Lung (tissue), 11 donors: ENCODE measurements at regions not wholly inside any gene's neighbourhood (a gene's known extent, or its start where the extent isn't known, plus 50 kb on each side); places are given as distances from the start of the nearest gene placed in this dataset.

Source experiments
- ATAC-seq: fragments of 200-7000 bp; cut with Tn5 transposase; one replicate; pipeline ENCODE4 v1.9.1; 2020; ENCODE audit warnings: moderate number of reproducible peaks; ENCODE audit not compliant: insufficient read depth, low FRiP score
- DNase-seq, 3 donors: peaks; one replicate each; pipeline ENCODE4 v3.0.0-alpha.2; 2013 to 2017
- H3K27ac ChIP-seq, 2 donors: one replicate each; pipeline ENCODE4 v1.5.1; 2013; ENCODE audit warnings: mild to moderate bottlenecking in 2 of 2, moderate library complexity in 2 of 2, control low read depth in 1 of 2, inconsistent platforms in 1 of 2, low read depth in 1 of 2, low read length in 1 of 2
- H3K27me3 ChIP-seq, 3 donors: one replicate each; pipeline ENCODE4 v1.5.1; 2013; ENCODE audit warnings: low read length in 2 of 3; ENCODE audit not compliant: control insufficient read depth in 3 of 3, insufficient read depth in 3 of 3
- H3K36me3 ChIP-seq, 4 donors: one replicate each; pipeline ENCODE4 v1.5.1; 2013; ENCODE audit warnings: low read length in 4 of 4, mild to moderate bottlenecking in 1 of 4, moderate library complexity in 1 of 4; ENCODE audit not compliant: control insufficient read depth in 4 of 4, insufficient read depth in 4 of 4
- H3K4me1 ChIP-seq, 5 donors: one replicate each; pipeline ENCODE4 v1.5.1; 2013; ENCODE audit warnings: low read length in 5 of 5, mild to moderate bottlenecking in 2 of 5, moderate library complexity in 1 of 5; ENCODE audit not compliant: control insufficient read depth in 5 of 5, insufficient read depth in 5 of 5
- H3K4me3 ChIP-seq: one replicate; pipeline ENCODE4 v1.5.1; 2013; ENCODE audit warnings: mild to moderate bottlenecking, control low read depth, moderate library complexity
- H3K9ac ChIP-seq, 2 donors: one replicate each; pipeline ENCODE4 v1.5.1; 2013; ENCODE audit warnings: low read length in 2 of 2, control low read depth in 1 of 2; ENCODE audit not compliant: insufficient read depth in 1 of 2
- H3K9me3 ChIP-seq, 4 donors: one replicate each; pipeline ENCODE4 v1.5.1; 2013; ENCODE audit warnings: low read length in 3 of 4, mild to moderate bottlenecking in 1 of 4, moderate library complexity in 1 of 4; ENCODE audit not compliant: control insufficient read depth in 4 of 4, insufficient read depth in 3 of 4
- WGBS, 2 donors: extraction: QIAGEN DNeasy Blood & Tissue Kit; methylation state at CpG; one replicate each; pipeline ENCODE4 v1.1.7; 2013; 5-methylcytosine and 5-hydroxymethylcytosine counted together
- TF ChIP-seq, protein P1 (sequence below): IDR thresholded peaks from 2 replicates; pipeline ENCODE4 v1.5.1; 2012; ENCODE audit warnings: mild to moderate bottlenecking; ENCODE audit errors: control extremely low read depth, extremely low read depth
- donor health status: control.
- donor health status: control.
- donor health status: Bipolar disorder and iron deficiency.
- donor health status: healthy.
- donor health status: DM: yes; HTN: yes; CAD: no.

DNA sequence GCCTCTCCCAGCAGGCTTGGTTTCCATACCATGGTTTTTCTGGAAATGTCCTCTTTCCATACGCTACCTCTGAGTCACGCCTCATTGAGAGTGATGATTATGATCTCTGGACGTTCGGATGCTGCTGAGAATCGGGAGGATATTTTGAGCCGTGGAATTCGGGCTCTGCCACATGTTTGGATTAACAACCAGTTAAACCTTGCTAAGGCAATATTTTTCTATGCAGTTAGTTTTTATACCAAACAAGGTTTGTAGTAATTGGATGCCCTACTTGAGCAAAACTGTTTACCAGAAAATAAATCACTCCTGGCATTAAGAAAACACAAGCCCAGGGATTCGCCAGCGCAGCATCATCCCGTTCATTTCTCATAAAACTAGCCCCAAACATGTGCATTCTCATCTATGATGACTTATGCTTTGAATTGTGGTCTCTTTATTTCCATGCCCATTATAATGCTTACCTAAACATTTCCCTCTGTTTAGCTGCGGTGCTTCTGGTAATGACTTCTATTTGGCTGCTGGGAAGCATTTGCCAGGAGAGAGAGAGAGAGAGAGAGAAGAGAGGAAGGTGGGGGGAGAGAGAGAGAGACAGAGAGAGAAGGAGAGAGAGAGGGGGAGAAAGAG is 198.9 kb downstream of the CLIC5 start:
- 77 to 86% methylated on average over 11 of the region's 11 CpGs for WGBS, 2 donors
- peak in 1 of 3 donors; percentile 16 for DNase-seq
- Histone ChIP-seq H3K4me3 (no peak overlapping the region), H3K9me3 (peaks cover 0 to 2% (median 0%) of the 10 kb centered on the region in 4 donors), H3K27me3 (peaks cover 0 to 2% (median 0%) of the 10 kb centered on the region in 3 donors), H3K9ac (no peak overlapping the region), H3K4me1 (peaks cover 0 to 18% (median 6%) of the 10 kb centered on the region in 5 donors), H3K36me3 (no peaks in the 10 kb centered on the region), H3K27ac (no peak overlapping the region)
- no peak for ATAC-seq
- TF ChIP-seq, protein P1, sequence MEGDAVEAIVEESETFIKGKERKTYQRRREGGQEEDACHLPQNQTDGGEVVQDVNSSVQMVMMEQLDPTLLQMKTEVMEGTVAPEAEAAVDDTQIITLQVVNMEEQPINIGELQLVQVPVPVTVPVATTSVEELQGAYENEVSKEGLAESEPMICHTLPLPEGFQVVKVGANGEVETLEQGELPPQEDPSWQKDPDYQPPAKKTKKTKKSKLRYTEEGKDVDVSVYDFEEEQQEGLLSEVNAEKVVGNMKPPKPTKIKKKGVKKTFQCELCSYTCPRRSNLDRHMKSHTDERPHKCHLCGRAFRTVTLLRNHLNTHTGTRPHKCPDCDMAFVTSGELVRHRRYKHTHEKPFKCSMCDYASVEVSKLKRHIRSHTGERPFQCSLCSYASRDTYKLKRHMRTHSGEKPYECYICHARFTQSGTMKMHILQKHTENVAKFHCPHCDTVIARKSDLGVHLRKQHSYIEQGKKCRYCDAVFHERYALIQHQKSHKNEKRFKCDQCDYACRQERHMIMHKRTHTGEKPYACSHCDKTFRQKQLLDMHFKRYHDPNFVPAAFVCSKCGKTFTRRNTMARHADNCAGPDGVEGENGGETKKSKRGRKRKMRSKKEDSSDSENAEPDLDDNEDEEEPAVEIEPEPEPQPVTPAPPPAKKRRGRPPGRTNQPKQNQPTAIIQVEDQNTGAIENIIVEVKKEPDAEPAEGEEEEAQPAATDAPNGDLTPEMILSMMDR, result no peak

DNA sequence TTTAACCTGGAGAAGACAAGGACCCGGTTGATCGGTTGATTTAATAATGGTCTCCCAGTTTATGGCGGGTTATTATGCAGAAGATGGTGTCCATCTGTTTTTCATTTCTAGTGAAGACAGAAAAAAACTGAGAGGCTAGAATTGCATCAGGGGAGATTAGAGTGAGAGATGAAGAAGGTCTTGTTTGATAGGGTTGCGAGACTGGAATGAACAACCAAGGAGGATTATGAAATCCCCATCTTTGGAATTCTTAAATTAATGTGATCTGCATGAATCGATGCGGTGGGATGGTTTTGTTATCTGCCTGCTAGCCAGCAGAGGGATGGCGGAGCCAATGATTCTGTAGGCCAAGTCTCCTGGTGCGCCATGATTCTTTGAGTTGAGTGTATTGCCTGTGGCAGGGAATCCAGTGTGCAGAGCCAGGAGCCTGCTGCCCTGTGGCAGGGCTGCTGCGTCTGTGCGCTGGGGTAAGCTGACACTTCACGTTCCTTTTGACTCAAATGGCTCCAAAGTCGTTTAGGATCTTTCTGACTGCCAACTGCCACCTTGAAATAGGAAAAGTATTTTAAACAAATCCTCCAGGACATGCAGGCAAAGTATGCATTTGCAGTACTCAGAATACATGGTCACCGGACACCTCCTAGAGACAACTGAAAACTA is 200.1 kb downstream of the CLIC5 start:
- TF ChIP-seq, protein P1, result no peak
- ATAC-seq (no peak), DNase-seq (no peak)
- H3K36me3 ChIP-seq, result no peaks in the 10 kb centered on the region
- peaks cover 0 to 18% (median 6%) of the 10 kb centered on the region in 5 donors for H3K4me1 ChIP-seq
- H3K9me3 ChIP-seq, result peaks cover 0 to 2% (median 0%) of the 10 kb centered on the region in 4 donors
- peaks cover 0 to 2% (median 0%) of the 10 kb centered on the region in 3 donors for H3K27me3 ChIP-seq
- H3K4me3 ChIP-seq, result no peak overlapping the region
- no peak overlapping the region for H3K27ac ChIP-seq
- WGBS, 2 donors, result 85 to 88% methylated on average over 13 of the region's 13 CpGs
- H3K9ac ChIP-seq, result no peak overlapping the region

DNA sequence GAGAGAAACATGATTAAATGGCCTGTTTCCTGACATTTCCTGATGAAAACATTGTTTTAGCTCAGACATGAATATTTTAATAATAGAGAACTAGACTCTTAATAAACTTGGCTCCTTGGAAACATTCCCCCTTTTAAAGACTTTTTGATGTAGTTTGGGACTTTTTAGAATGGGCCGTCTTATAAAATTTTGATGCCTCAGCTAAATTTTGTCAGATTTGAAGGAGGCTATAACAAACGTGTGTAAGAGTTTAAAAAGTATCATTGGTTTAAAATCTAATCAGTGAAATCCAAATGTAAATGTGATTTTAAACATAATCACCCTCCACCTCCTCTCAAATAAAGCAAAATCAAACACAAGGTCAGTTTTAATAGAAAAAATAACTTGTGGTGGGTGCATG is 200.9 kb downstream of the CLIC5 start:
- TF ChIP-seq, protein P1, result no peak
- DNase-seq (peak in 1 of 3 donors; percentile 16), ATAC-seq (no peak)
- Histone ChIP-seq H3K27ac (no peak overlapping the region), H3K9ac (no peak overlapping the region), H3K4me3 (no peak overlapping the region), H3K27me3 (peaks cover 0 to 2% (median 0%) of the 10 kb centered on the region in 3 donors), H3K36me3 (no peaks in the 10 kb centered on the region), H3K4me1 (peaks cover 0 to 18% (median 6%) of the 10 kb centered on the region in 5 donors), H3K9me3 (peaks cover 0 to 2% (median 0%) of the 10 kb centered on the region in 4 donors)
- WGBS, 2 donors, result 79 to 91% methylated on average over 2 of the region's 2 CpGs
